Body of pancreas (tissue), 4 donors: ENCODE measurements at regions not wholly inside any gene's neighbourhood (a gene's known extent, or its start where the extent isn't known, plus 50 kb on each side); places are given as distances from the start of the nearest gene placed in this dataset.

Source experiments
- CTCF ChIP-seq, 7 experiments: fragments of 450-650 bp in 4 of 7; fragments of 200-600 bp in 3 of 7; sonication (generic) in 3 of 7; IDR thresholded peaks; one replicate each; pipeline ENCODE4 v1.5.1; 2016 to 2019; ENCODE audit warnings: antibody characterized with exemption in 7 of 7
- POLR2A ChIP-seq, 3 donors: fragments of 450-650 bp; IDR thresholded peaks; one replicate each; pipeline ENCODE4 v1.6.1; 2016; ENCODE audit warnings: antibody characterized with exemption in 3 of 3, mild to moderate bottlenecking in 2 of 3

- no peak for TF ChIP-seq POLR2A (IDR thresholded peaks at IDR 0.05)
- no peak for TF ChIP-seq CTCF (IDR thresholded peaks at IDR 0.05)
Measured at GRCh38 chr2:22787745-22788144, 597.2 kb upstream of the KLHL29 start.
